Kidney (tissue), 13 donors: ENCODE measurements at regions not wholly inside any gene's neighbourhood (a gene's known extent, or its start where the extent isn't known, plus 50 kb on each side); places are given as distances from the start of the nearest gene placed in this dataset. TPM values are rescaled to one million over a fixed set of nuclear protein-coding genes. Genes with fewer than 3 reads are reported as not detected.

Source experiments
- DNase-seq, 5 donors: peaks; one replicate each; pipeline ENCODE4 v3.0.0-alpha.2; 2013 to 2020
- FAIRE-seq: peaks from 2 replicates; lab custom pipeline; 2012; peaks lifted over from hg19 to GRCh38; lab: Jason Lieb, UNC
- H3K27ac ChIP-seq, 2 donors: one replicate each; pipeline ENCODE4 v1.7.0; 2013; ENCODE audit warnings: low read depth in 2 of 2, low read length in 2 of 2, inconsistent platforms in 1 of 2
- H3K27me3 ChIP-seq: one replicate; pipeline ENCODE4 v1.7.1; 2013; ENCODE audit warnings: low read length, inconsistent platforms; ENCODE audit not compliant: control insufficient read depth, insufficient read depth
- H3K36me3 ChIP-seq, 3 donors: one replicate each; pipeline versions ENCODE4 v1.7.0 to v1.7.1; 2013; ENCODE audit warnings: low read length in 3 of 3, control low read depth in 1 of 3, inconsistent platforms in 1 of 3; ENCODE audit not compliant: insufficient read depth in 3 of 3, control insufficient read depth in 2 of 3
- H3K4me1 ChIP-seq, 3 donors: one replicate each; pipeline versions ENCODE4 v1.7.0 to v1.7.1; 2013; ENCODE audit warnings: low read length in 3 of 3, inconsistent platforms in 1 of 3, low read depth in 1 of 3; ENCODE audit not compliant: control insufficient read depth in 2 of 3, insufficient read depth in 2 of 3
- H3K4me3 ChIP-seq, 3 donors: one replicate each; pipeline versions ENCODE4 v1.7.0 to v1.8.1; 2013; ENCODE audit warnings: low read length in 3 of 3, control low read depth in 1 of 3, inconsistent platforms in 1 of 3
- H3K9ac ChIP-seq, 3 donors: one replicate each; pipeline versions ENCODE4 v1.7.0 to v1.7.1; 2013; ENCODE audit warnings: low read length in 3 of 3, control low read depth in 1 of 3, inconsistent platforms in 1 of 3
- H3K9me3 ChIP-seq, 3 donors: one replicate each; pipeline versions ENCODE4 v1.7.0 to v1.7.1; 2013; ENCODE audit warnings: low read length in 3 of 3, control low read depth in 1 of 3, inconsistent platforms in 1 of 3; ENCODE audit not compliant: control insufficient read depth in 2 of 3, insufficient read depth in 1 of 3
- CTCF ChIP-seq: IDR thresholded peaks from 3 replicates; pipeline ENCODE4 v1.5.1; 2012; ENCODE audit warnings: mild to moderate bottlenecking, moderate library complexity, borderline replicate concordance; ENCODE audit not compliant: insufficient read depth; ENCODE audit errors: extremely low read depth
- intact Hi-C: fragments of 100-400 bp; cut with DNase I; formaldehyde crosslinking; loops from one replicate; pipeline ENCODE4 v1.11.1; 2022
- microRNA-seq: library from miRNA; unstranded; fragments of <30 nt; microRNA quantifications from one replicate; pipeline ENCODE4 v1.2.0, GENCODE V29; 2020
- donor health status: control.
- donor health status: control.
- donor health status: control.
- donor health status: control.
- donor health status: control.
- donor health status: DM: yes; HTN: yes; CAD: no.
- donor health status: Normal renal cell carcinoma (clear cell type).

GRCh38 chr6:99002831-99003230, 55.1 kb upstream of the FBXL4 start:
- Histone ChIP-seq H3K27me3 (no peaks in the 10 kb centered on the region), H3K4me3 (no peak overlapping the region), H3K36me3 (no peaks in the 10 kb centered on the region), H3K4me1 (no peaks in the 10 kb centered on the region), H3K27ac (no peak overlapping the region), H3K9ac (no peak overlapping the region), H3K9me3 (no peaks in the 10 kb centered on the region)
- intact Hi-C loops, result no loop called here
- no peak for TF ChIP-seq CTCF
- FAIRE-seq (no peak), DNase-seq (no peak)

- Histone ChIP-seq H3K9ac (no peak overlapping the region), H3K27ac (no peak overlapping the region), H3K36me3 (no peaks in the 10 kb centered on the region), H3K4me3 (no peak overlapping the region), H3K27me3 (no peaks in the 10 kb centered on the region), H3K9me3 (no peaks in the 10 kb centered on the region), H3K4me1 (no peaks in the 10 kb centered on the region)
- FAIRE-seq, result no peak
- DNase-seq, result peak in 1 of 5 donors; percentile 14
- intact Hi-C loops, result no loop called here
- TF ChIP-seq CTCF, result no peak
Measured at GRCh38 chr6:98998103-98998502, 50.4 kb upstream of the FBXL4 start.

Small RNA genes in the stretch of these regions (microRNA-seq; reads per million reads assigned to microRNA genes)
- not detected for gene MIR548AI
